ENCODE measurements at regions not wholly inside any gene's neighbourhood (a gene's known extent, or its start where the extent isn't known, plus 50 kb on each side); places are given as distances from the start of the nearest gene placed in this dataset.

DNA sequence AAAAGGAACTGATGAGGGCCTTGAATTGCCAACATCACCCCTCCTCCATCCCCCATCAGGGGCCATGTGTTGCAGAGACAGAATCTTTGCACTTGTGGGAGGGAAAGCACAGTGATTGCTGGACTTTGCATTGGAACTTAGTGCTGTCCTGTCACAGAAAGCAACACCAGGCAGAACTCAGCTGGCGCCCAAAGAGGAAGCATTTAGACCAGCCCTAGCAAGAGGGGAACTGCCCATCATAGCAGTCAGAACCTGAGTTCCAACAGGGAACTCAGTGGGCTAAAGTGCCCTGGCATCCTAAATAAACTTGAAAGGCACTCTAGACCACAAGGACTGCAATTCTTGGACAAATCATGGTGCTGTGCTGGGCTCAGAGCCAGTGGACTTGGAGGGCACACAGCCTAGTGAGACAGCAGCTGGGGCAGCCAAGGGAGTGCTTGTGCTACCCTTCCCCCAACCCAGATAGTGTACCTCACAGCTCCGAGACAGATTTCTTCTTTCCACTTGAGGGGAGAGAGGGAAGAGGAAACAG, 128.1 kb downstream of the ACTL7B start:
- Mint-ChIP-seq H3K27me3 (ENCODE audit: low read depth) (no peaks in the 10 kb centered on the region), H3K4me1 (no peaks in the 10 kb centered on the region), H3K27ac (ENCODE audit: unreplicated experiment) (no peak overlapping the region), H3K9me3 (peaks cover 3% of the 10 kb centered on the region), H3K4me3 (no peak overlapping the region), H3K36me3 (ENCODE audit: low read depth) (peaks cover 5% of the 10 kb centered on the region)
- no peak for DNase-seq (ENCODE audit: low read depth, low spot score)
- TF ChIP-seq, protein P1, sequence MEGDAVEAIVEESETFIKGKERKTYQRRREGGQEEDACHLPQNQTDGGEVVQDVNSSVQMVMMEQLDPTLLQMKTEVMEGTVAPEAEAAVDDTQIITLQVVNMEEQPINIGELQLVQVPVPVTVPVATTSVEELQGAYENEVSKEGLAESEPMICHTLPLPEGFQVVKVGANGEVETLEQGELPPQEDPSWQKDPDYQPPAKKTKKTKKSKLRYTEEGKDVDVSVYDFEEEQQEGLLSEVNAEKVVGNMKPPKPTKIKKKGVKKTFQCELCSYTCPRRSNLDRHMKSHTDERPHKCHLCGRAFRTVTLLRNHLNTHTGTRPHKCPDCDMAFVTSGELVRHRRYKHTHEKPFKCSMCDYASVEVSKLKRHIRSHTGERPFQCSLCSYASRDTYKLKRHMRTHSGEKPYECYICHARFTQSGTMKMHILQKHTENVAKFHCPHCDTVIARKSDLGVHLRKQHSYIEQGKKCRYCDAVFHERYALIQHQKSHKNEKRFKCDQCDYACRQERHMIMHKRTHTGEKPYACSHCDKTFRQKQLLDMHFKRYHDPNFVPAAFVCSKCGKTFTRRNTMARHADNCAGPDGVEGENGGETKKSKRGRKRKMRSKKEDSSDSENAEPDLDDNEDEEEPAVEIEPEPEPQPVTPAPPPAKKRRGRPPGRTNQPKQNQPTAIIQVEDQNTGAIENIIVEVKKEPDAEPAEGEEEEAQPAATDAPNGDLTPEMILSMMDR (conservative IDR thresholded peaks at IDR 0.05): no peak

- Mint-ChIP-seq H3K36me3 (ENCODE audit: low read depth) (no peaks in the 10 kb centered on the region), H3K4me3 (no peak overlapping the region), H3K27ac (ENCODE audit: unreplicated experiment) (no peak overlapping the region), H3K4me1 (no peaks in the 10 kb centered on the region), H3K27me3 (ENCODE audit: low read depth) (no peaks in the 10 kb centered on the region), H3K9me3 (no peaks in the 10 kb centered on the region)
- no peak for DNase-seq (ENCODE audit: low read depth, low spot score)
- TF ChIP-seq, protein P1 (conservative IDR thresholded peaks at IDR 0.05): no peak
These were observed 131.1 kb downstream of the ACTL7B start for GRCh38 chr9:108724652-108725051.

DNA sequence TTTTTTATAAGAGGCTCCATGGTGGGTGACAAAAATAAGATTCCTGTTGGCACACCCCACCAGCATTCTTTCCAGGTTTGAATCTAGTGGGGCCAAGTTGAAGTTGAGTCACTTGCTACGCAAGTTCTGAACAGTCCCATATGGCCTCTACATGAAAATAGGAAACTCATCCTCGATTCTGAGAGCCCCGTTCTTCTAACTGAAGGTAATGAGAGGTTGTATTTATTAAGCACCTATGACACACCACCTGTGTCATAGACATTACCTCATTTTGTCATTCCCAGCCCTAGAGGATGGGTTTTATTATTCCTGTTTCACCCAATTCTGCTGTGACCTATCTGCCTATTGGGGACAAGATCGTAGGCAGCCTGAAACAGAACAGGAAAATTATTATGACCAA, 131.7 kb downstream of the ACTL7B start:
- no peak for DNase-seq (ENCODE audit: low read depth, low spot score)
- Mint-ChIP-seq H3K4me3 (no peak overlapping the region), H3K4me1 (no peaks in the 10 kb centered on the region), H3K36me3 (ENCODE audit: low read depth) (no peaks in the 10 kb centered on the region), H3K27me3 (ENCODE audit: low read depth) (no peaks in the 10 kb centered on the region), H3K9me3 (no peaks in the 10 kb centered on the region), H3K27ac (ENCODE audit: unreplicated experiment) (no peak overlapping the region)
- TF ChIP-seq, protein P1 (conservative IDR thresholded peaks at IDR 0.05): no peak

GRCh38 chr9:108722396-108722795, 133.4 kb downstream of the ACTL7B start:
- Mint-ChIP-seq H3K27me3 (ENCODE audit: low read depth) (no peaks in the 10 kb centered on the region), H3K9me3 (peaks cover 6% of the 10 kb centered on the region), H3K4me1 (no peaks in the 10 kb centered on the region), H3K4me3 (no peak overlapping the region), H3K36me3 (ENCODE audit: low read depth) (peaks cover 2% of the 10 kb centered on the region), H3K27ac (ENCODE audit: unreplicated experiment) (no peak overlapping the region)
- TF ChIP-seq, protein P1 (conservative IDR thresholded peaks at IDR 0.05): no peak
- DNase-seq (ENCODE audit: low read depth, low spot score): no peak

- Mint-ChIP-seq H3K36me3 (ENCODE audit: low read depth) (peaks cover 8% of the 10 kb centered on the region), H3K27me3 (ENCODE audit: low read depth) (no peaks in the 10 kb centered on the region), H3K4me3 (no peak overlapping the region), H3K9me3 (peaks cover 9% of the 10 kb centered on the region), H3K27ac (ENCODE audit: unreplicated experiment) (no peak overlapping the region), H3K4me1 (no peaks in the 10 kb centered on the region)
- no peak for DNase-seq (ENCODE audit: low read depth, low spot score)
- TF ChIP-seq, protein P1 (conservative IDR thresholded peaks at IDR 0.05): no peak
These were observed 135.6 kb downstream of the ACTL7B start for GRCh38 chr9:108720191-108720642.

All from neural crest cell (in vitro differentiated cells).